WTC11 (cell line): ENCODE measurements at regions not wholly inside any gene's neighbourhood (a gene's known extent, or its start where the extent isn't known, plus 50 kb on each side); places are given as distances from the start of the nearest gene placed in this dataset.

Experiments
- ATAC-seq: fragments of 200-7000 bp; cut with Tn5 transposase; 2 replicates; pipeline ENCODE4 v1.10.0; 2021; ENCODE audit warnings: mild to moderate bottlenecking, moderate library complexity
- CTCF ChIA-PET: fragments of 300-600 bp; sonication (Branson Sonifier 250); formaldehyde crosslinking; loops from one replicate; lab custom pipeline; 2021; ENCODE audit warnings: antibody characterized with exemption; lab: Charles Lee
- POLR2A ChIA-PET: fragments of 350-600 bp; sonication (Branson Sonifier 250); formaldehyde crosslinking; loops from one replicate; lab custom pipeline; 2021; ENCODE audit warnings: antibody characterized with exemption; lab: Charles Lee
- DNase-seq: peaks from one replicate; pipeline ENCODE4 v3.0.0; 2021; ENCODE audit warnings: low spot score
- H3K27ac Mint-ChIP-seq: 2 replicates; pipeline ENCODE4 v1.8.0; 2021; ENCODE audit warnings: mixed read lengths
- H3K27me3 Mint-ChIP-seq: 2 replicates; pipeline ENCODE4 v1.8.0; 2021; ENCODE audit warnings: low read depth, mild to moderate bottlenecking, moderate library complexity, mixed read lengths
- H3K36me3 Mint-ChIP-seq: 2 replicates; pipeline ENCODE4 v1.8.0; 2021; ENCODE audit warnings: mixed read lengths
- H3K4me1 Mint-ChIP-seq: 2 replicates; pipeline ENCODE4 v1.8.0; 2022; ENCODE audit warnings: mixed read lengths
- H3K4me3 Mint-ChIP-seq: 2 replicates; pipeline ENCODE4 v1.8.0; 2021; ENCODE audit warnings: mild to moderate bottlenecking, moderate library complexity, mixed read lengths
- H3K9me3 Mint-ChIP-seq: 2 replicates; pipeline ENCODE4 v1.8.0; 2021; ENCODE audit warnings: mixed read lengths
- ARID4B ChIP-seq: sonication (generic); formaldehyde crosslinking; IDR thresholded peaks from 2 replicates; pipeline ENCODE4 v1.8.0; 2023; ENCODE audit warnings: missing genetic modification reagents, mild to moderate bottlenecking, borderline replicate concordance
- ERG ChIP-seq: fragments of 250-450 bp; sonication (Bioruptor Pico); IDR thresholded peaks from 2 replicates; pipeline ENCODE4 v1.8.0; 2021; ENCODE audit warnings: mild to moderate bottlenecking
- GTF2I ChIP-seq: fragments of 250-450 bp; sonication (Bioruptor Pico); conservative IDR thresholded peaks from 2 replicates; pipeline ENCODE4 v1.4.0; 2021; ENCODE audit warnings: mild to moderate bottlenecking
- HMGXB4 ChIP-seq: sonication (generic); formaldehyde crosslinking; IDR thresholded peaks from 2 replicates; pipeline ENCODE4 v1.8.1; 2023; ENCODE audit warnings: mild to moderate bottlenecking, moderate library complexity, missing genetic modification reagents
- NR2C2 ChIP-seq: sonication (generic); formaldehyde crosslinking; IDR thresholded peaks from 2 replicates; pipeline ENCODE4 v1.8.0; 2022; ENCODE audit warnings: mild to moderate bottlenecking, missing genetic modification reagents
- PRRX2 ChIP-seq: fragments of 250-450 bp; sonication (Bioruptor Pico); IDR thresholded peaks from 2 replicates; pipeline ENCODE4 v1.8.0; 2021; ENCODE audit warnings: mild to moderate bottlenecking
- RELA ChIP-seq: sonication (generic); formaldehyde crosslinking; IDR thresholded peaks from 2 replicates; pipeline ENCODE4 v1.8.1; 2022; ENCODE audit warnings: missing genetic modification reagents, mild to moderate bottlenecking, borderline replicate concordance
- ZBTB21 ChIP-seq: sonication (generic); formaldehyde crosslinking; IDR thresholded peaks from 2 replicates; pipeline ENCODE4 v1.8.1; 2023; ENCODE audit warnings: mild to moderate bottlenecking, missing genetic modification reagents, borderline replicate concordance
- ZNF232 ChIP-seq: sonication (generic); formaldehyde crosslinking; IDR thresholded peaks from 2 replicates; pipeline ENCODE4 v1.8.0; 2022; ENCODE audit warnings: mild to moderate bottlenecking, missing genetic modification reagents
- ZNF512 ChIP-seq: sonication (generic); formaldehyde crosslinking; IDR thresholded peaks from 2 replicates; pipeline ENCODE4 v1.8.1; 2022; ENCODE audit warnings: missing genetic modification reagents, borderline replicate concordance
- ZSCAN18 ChIP-seq: fragments of 250-450 bp; sonication (Bioruptor Pico); IDR thresholded peaks from 2 replicates; pipeline ENCODE4 v2.1.2; 2022; ENCODE audit warnings: mild to moderate bottlenecking, moderate library complexity
- TF ChIP-seq, protein P1 (sequence below): sonication (generic); formaldehyde crosslinking; IDR thresholded peaks from 2 replicates; pipeline ENCODE4 v1.8.1; 2023; ENCODE audit warnings: mild to moderate bottlenecking, missing genetic modification reagents
- TF ChIP-seq, protein P2 (sequence below): sonication (generic); formaldehyde crosslinking; IDR thresholded peaks from 2 replicates; pipeline ENCODE4 v1.8.1; 2023; ENCODE audit warnings: mild to moderate bottlenecking, missing genetic modification reagents, borderline replicate concordance
- TF ChIP-seq, protein P3 (sequence below): sonication (generic); formaldehyde crosslinking; IDR thresholded peaks from 2 replicates; pipeline ENCODE4 v1.8.0; 2022; ENCODE audit warnings: mild to moderate bottlenecking, missing genetic modification reagents

- Mint-ChIP-seq H3K27ac (no peak overlapping the region), H3K36me3 (no peaks in the 10 kb centered on the region), H3K4me1 (no peaks in the 10 kb centered on the region), H3K27me3 (no peaks in the 10 kb centered on the region; the same call in 1 of the 2 replicates), H3K4me3 (no peak overlapping the region), H3K9me3 (0 out of 2 replicates have a peak, but pooled peaks cover 2% of the 10 kb centered on the region)
- no peak for TF ChIP-seq ZNF512
- no peak for TF ChIP-seq ARID4B
- no peak for TF ChIP-seq ERG (CRISPR knock-in tag)
- POLR2A ChIA-PET: interaction anchor here (0.5 to 0.6 kb wide), 2 partner anchors 492 to 1830 kb away, joined by 4 to 6 read pairs; no protein-coding TSS in a partner anchor
- ATAC-seq (no peak), DNase-seq (no peak)
- CTCF ChIA-PET: interaction anchor here (1.1 to 1.5 kb wide), 3 partner anchors 18 to 73 kb away, joined by 4 to 6 read pairs (median 4); no protein-coding TSS in a partner anchor
Observed at GRCh38 chr7:98763441-98763840, 106.4 kb downstream of the TMEM130 start.

GRCh38 chr7:98764946-98765345 lies 104.9 kb downstream of the TMEM130 start:
- CTCF ChIA-PET: interaction anchor here (0.6 to 1.7 kb wide), 7 partner anchors 19 to 107 kb away, joined by 3 to 6 read pairs (median 4); no protein-coding TSS in a partner anchor
- TF ChIP-seq NR2C2 (no peak), GTF2I (CRISPR knock-in tag) (no peak), PRRX2 (no peak), ZBTB21 (no peak), ZSCAN18 (CRISPR knock-in tag) (no peak), ZNF232 (CRISPR knock-in tag) (no peak), HMGXB4 (no peak), RELA (no peak)
- TF ChIP-seq, protein P1, sequence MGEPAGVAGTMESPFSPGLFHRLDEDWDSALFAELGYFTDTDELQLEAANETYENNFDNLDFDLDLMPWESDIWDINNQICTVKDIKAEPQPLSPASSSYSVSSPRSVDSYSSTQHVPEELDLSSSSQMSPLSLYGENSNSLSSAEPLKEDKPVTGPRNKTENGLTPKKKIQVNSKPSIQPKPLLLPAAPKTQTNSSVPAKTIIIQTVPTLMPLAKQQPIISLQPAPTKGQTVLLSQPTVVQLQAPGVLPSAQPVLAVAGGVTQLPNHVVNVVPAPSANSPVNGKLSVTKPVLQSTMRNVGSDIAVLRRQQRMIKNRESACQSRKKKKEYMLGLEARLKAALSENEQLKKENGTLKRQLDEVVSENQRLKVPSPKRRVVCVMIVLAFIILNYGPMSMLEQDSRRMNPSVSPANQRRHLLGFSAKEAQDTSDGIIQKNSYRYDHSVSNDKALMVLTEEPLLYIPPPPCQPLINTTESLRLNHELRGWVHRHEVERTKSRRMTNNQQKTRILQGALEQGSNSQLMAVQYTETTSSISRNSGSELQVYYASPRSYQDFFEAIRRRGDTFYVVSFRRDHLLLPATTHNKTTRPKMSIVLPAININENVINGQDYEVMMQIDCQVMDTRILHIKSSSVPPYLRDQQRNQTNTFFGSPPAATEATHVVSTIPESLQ (CRISPR knock-in tag): no peak
- TF ChIP-seq, protein P2, sequence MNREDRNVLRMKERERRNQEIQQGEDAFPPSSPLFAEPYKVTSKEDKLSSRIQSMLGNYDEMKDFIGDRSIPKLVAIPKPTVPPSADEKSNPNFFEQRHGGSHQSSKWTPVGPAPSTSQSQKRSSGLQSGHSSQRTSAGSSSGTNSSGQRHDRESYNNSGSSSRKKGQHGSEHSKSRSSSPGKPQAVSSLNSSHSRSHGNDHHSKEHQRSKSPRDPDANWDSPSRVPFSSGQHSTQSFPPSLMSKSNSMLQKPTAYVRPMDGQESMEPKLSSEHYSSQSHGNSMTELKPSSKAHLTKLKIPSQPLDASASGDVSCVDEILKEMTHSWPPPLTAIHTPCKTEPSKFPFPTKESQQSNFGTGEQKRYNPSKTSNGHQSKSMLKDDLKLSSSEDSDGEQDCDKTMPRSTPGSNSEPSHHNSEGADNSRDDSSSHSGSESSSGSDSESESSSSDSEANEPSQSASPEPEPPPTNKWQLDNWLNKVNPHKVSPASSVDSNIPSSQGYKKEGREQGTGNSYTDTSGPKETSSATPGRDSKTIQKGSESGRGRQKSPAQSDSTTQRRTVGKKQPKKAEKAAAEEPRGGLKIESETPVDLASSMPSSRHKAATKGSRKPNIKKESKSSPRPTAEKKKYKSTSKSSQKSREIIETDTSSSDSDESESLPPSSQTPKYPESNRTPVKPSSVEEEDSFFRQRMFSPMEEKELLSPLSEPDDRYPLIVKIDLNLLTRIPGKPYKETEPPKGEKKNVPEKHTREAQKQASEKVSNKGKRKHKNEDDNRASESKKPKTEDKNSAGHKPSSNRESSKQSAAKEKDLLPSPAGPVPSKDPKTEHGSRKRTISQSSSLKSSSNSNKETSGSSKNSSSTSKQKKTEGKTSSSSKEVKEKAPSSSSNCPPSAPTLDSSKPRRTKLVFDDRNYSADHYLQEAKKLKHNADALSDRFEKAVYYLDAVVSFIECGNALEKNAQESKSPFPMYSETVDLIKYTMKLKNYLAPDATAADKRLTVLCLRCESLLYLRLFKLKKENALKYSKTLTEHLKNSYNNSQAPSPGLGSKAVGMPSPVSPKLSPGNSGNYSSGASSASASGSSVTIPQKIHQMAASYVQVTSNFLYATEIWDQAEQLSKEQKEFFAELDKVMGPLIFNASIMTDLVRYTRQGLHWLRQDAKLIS (CRISPR knock-in tag): no peak
- TF ChIP-seq, protein P3, sequence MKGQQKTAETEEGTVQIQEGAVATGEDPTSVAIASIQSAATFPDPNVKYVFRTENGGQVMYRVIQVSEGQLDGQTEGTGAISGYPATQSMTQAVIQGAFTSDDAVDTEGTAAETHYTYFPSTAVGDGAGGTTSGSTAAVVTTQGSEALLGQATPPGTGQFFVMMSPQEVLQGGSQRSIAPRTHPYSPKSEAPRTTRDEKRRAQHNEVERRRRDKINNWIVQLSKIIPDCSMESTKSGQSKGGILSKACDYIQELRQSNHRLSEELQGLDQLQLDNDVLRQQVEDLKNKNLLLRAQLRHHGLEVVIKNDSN: no peak

More at GRCh38 chr7:98764946-98765345, 104.9 kb downstream of the TMEM130 start:
- Mint-ChIP-seq H3K36me3 (no peaks in the 10 kb centered on the region), H3K27ac (no peak overlapping the region), H3K4me1 (peaks cover 3% of the 10 kb centered on the region; the same call in 1 of the 2 replicates), H3K9me3 (no peaks in the 10 kb centered on the region), H3K4me3 (no peak overlapping the region), H3K27me3 (no peaks in the 10 kb centered on the region; the same call in 1 of the 2 replicates)
- POLR2A ChIA-PET: no interaction called here
- no peak for DNase-seq
- ATAC-seq: no peak
